GM12891 (cell line): ENCODE measurements at regions not wholly inside any gene's neighbourhood (a gene's known extent, or its start where the extent isn't known, plus 50 kb on each side); places are given as distances from the start of the nearest gene placed in this dataset.

ENCODE experiments used
- POLR2A ChIP-seq: IDR thresholded peaks from 2 replicates; pipeline ENCODE4 v1.6.1; 2011; ENCODE audit warnings: low read depth, low read length, control low read depth
- POLR2AphosphoS5 ChIP-seq: IDR thresholded peaks from 2 replicates; pipeline ENCODE4 v1.6.1; 2011; ENCODE audit warnings: low read depth, low read length, control low read depth
- POU2F2 ChIP-seq: IDR thresholded peaks from 2 replicates; pipeline ENCODE4 v1.6.1; 2011; ENCODE audit warnings: low read depth, mild to moderate bottlenecking, control low read depth, low read length, moderate library complexity
- SPI1 ChIP-seq: IDR thresholded peaks from 2 replicates; pipeline ENCODE4 v1.6.1; 2011; ENCODE audit warnings: low read depth, low read length, control low read depth
- TAF1 ChIP-seq: IDR thresholded peaks from 2 replicates; pipeline ENCODE4 v1.6.1; 2011; ENCODE audit warnings: low read depth, low read length, control low read depth

DNA sequence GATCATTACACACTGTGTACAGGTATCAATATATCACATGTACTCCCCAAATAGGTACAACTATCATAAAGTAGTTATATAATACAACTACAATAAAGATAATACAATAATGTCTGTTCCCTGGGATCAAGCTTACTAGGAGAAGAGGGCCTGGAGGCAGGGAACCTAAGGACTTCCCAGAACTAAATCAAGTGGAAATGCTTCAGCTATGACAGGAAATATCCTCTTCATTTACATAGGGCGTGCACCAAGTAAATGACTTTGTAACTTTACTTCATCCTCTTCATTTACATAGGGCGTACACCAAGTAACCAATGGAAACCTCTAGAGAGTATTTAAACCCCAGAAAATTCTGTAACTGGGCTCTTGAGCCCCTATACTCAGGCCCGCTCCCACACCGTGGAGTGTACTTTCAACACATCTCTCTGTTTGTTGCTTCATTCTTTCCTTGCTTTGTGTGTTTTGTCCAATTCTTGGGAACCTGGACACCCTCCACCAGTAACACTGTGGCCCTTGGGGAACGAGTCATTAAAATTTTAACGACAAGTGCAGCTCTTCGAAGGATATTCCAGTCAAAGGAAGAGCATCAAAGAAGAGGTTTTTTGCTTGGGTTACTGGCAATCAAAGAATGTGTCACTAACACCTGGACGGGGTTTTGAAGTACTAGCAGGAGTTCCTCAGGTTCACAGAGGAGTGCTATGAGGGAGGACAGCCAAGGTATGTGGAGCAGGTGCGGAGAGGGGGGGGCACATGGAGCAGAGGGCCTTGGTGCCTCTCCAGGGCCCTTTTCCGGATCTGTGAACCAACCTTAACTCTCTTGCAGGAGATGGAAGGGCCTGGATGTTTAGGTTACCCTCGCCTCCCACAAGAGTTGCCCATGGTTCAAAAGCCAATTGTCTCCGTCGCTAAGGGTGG, 106.6 kb upstream of the DAP start:
- TF ChIP-seq SPI1: no peak
- no peak for TF ChIP-seq TAF1
- no peak for TF ChIP-seq POLR2A
- no peak for TF ChIP-seq POLR2AphosphoS5
- no peak for TF ChIP-seq POU2F2
